ENCODE measurements at regions not wholly inside any gene's neighbourhood (a gene's known extent, or its start where the extent isn't known, plus 50 kb on each side); places are given as distances from the start of the nearest gene placed in this dataset.

- ChIA-PET POLR2A (no interaction called here), CTCF (no interaction called here)
- no peaks in the 10 kb centered on the region for H3K36me3 ChIP-seq (replicated peaks in 1 of 2; ENCODE audit: control insufficient read depth in 1 of 2, insufficient read depth in 2 of 2, low read length in 1 of 2)
- no peaks in the 10 kb centered on the region for H3F3A ChIP-seq (replicated peaks; ENCODE audit: insufficient read depth)
- H4K20me1 ChIP-seq (ENCODE audit: insufficient read depth) = no peaks in the 10 kb centered on the region
- no peak for DNase-seq
- no peaks in the 10 kb centered on the region for H3K79me2 ChIP-seq (ENCODE audit: insufficient read depth)
- H3K4me1 ChIP-seq (ENCODE audit: control insufficient read depth in 1 of 2, insufficient read depth in 2 of 2, low read depth in 1 of 2, low read length in 1 of 2) = no peaks in the 10 kb centered on the region
- H3K27me3 ChIP-seq (ENCODE audit: insufficient read depth) = no peaks in the 10 kb centered on the region
- H3K27ac ChIP-seq (ENCODE audit: low read depth in 2 of 2, low read length in 1 of 2) = no peak overlapping the region; a peak in 1 of 4 replicates
- no peak overlapping the region for H3K9ac ChIP-seq
- no peak overlapping the region for H2AFZ ChIP-seq (ENCODE audit: low read depth)
- no peaks in the 10 kb centered on the region for H3K9me2 ChIP-seq
- H3K9me3 ChIP-seq = no peaks in the 10 kb centered on the region
- TF ChIP-seq, protein P1, sequence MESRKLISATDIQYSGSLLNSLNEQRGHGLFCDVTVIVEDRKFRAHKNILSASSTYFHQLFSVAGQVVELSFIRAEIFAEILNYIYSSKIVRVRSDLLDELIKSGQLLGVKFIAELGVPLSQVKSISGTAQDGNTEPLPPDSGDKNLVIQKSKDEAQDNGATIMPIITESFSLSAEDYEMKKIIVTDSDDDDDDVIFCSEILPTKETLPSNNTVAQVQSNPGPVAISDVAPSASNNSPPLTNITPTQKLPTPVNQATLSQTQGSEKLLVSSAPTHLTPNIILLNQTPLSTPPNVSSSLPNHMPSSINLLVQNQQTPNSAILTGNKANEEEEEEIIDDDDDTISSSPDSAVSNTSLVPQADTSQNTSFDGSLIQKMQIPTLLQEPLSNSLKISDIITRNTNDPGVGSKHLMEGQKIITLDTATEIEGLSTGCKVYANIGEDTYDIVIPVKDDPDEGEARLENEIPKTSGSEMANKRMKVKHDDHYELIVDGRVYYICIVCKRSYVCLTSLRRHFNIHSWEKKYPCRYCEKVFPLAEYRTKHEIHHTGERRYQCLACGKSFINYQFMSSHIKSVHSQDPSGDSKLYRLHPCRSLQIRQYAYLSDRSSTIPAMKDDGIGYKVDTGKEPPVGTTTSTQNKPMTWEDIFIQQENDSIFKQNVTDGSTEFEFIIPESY (IDR thresholded peaks at IDR 0.05; ENCODE audit: borderline replicate concordance, low read depth) = no peak
- TF ChIP-seq, protein P2, sequence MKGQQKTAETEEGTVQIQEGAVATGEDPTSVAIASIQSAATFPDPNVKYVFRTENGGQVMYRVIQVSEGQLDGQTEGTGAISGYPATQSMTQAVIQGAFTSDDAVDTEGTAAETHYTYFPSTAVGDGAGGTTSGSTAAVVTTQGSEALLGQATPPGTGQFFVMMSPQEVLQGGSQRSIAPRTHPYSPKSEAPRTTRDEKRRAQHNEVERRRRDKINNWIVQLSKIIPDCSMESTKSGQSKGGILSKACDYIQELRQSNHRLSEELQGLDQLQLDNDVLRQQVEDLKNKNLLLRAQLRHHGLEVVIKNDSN (IDR thresholded peaks at IDR 0.05; ENCODE audit: borderline replicate concordance, low read depth) = no peak
- TF ChIP-seq CHD2 (IDR thresholded peaks at IDR 0.05; ENCODE audit: low read length, partially characterized antibody) (no peak), MXI1 (IDR thresholded peaks at IDR 0.05; ENCODE audit: low read depth, low read length) (no peak), YY1 (IDR thresholded peaks at IDR 0.05; ENCODE audit: low read depth) (no peak), TEAD4 (IDR thresholded peaks at IDR 0.05; ENCODE audit: borderline replicate concordance, insufficient read depth) (no peak), TAF1 (IDR thresholded peaks at IDR 0.05; ENCODE audit: borderline replicate concordance, low read depth, low read length) (no peak), RCOR1 (IDR thresholded peaks at IDR 0.05; ENCODE audit: low read length) (no peak), ELF1 (IDR thresholded peaks at IDR 0.05) (no peak), PBX3 (IDR thresholded peaks at IDR 0.05) (no peak), MEF2A (IDR thresholded peaks at IDR 0.05; ENCODE audit: borderline replicate concordance, low read depth) (no peak), RXRA (IDR thresholded peaks at IDR 0.05; ENCODE audit: borderline replicate concordance, low read depth) (no peak), RFX5 (IDR thresholded peaks at IDR 0.05; ENCODE audit: low read length) (no peak)
- TF ChIP-seq, protein P3, sequence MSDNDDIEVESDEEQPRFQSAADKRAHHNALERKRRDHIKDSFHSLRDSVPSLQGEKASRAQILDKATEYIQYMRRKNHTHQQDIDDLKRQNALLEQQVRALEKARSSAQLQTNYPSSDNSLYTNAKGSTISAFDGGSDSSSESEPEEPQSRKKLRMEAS (IDR thresholded peaks at IDR 0.05; ENCODE audit: low read depth) = no peak
- TF ChIP-seq, protein P4, sequence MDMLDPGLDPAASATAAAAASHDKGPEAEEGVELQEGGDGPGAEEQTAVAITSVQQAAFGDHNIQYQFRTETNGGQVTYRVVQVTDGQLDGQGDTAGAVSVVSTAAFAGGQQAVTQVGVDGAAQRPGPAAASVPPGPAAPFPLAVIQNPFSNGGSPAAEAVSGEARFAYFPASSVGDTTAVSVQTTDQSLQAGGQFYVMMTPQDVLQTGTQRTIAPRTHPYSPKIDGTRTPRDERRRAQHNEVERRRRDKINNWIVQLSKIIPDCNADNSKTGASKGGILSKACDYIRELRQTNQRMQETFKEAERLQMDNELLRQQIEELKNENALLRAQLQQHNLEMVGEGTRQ (IDR thresholded peaks at IDR 0.05; ENCODE audit: borderline replicate concordance, low read depth, low read length) = no peak
- H3K4me3 ChIP-seq (ENCODE audit: low read depth in 2 of 2, low read length in 1 of 2) = no peak overlapping the region
- no peak overlapping the region for H3K4me2 ChIP-seq
Measured at GRCh38 chr13:70708775-70709174, 600.5 kb upstream of the KLHL1 start.
